Activated B cell treated with CpG ODN at 0.5 μM for 24 hours (primary cell): ENCODE measurements at regions not wholly inside any gene's neighbourhood (a gene's known extent, or its start where the extent isn't known, plus 50 kb on each side); places are given as distances from the start of the nearest gene placed in this dataset.

ENCODE experiments used
- ATAC-seq: fragments of 200-7000 bp; cut with Tn5 transposase; one replicate; pipeline ENCODE4 v1.10.0; 2021; ENCODE audit warnings: low read depth, mild to moderate bottlenecking, moderate library complexity
- CTCF ChIA-PET: fragments of 350-600 bp; sonication (Branson Sonifier 250); formaldehyde crosslinking; loops from one replicate; lab custom pipeline; 2021; ENCODE audit warnings: antibody characterized with exemption; lab: Charles Lee
- POLR2A ChIA-PET: fragments of 350-600 bp; sonication (Branson Sonifier 250); formaldehyde crosslinking; loops from one replicate; lab custom pipeline; 2021; ENCODE audit warnings: antibody characterized with exemption; lab: Charles Lee
- DNase-seq: peaks from one replicate; pipeline ENCODE4 v3.0.0; 2022
- H3K27ac Mint-ChIP-seq: one replicate; pipeline ENCODE4 v1.8.0; 2020; ENCODE audit warnings: mixed read lengths
- H3K27me3 Mint-ChIP-seq: one replicate; pipeline ENCODE4 v1.8.0; 2021; ENCODE audit warnings: mixed read lengths
- H3K36me3 Mint-ChIP-seq: one replicate; pipeline ENCODE4 v1.8.0; 2021; ENCODE audit warnings: low read depth, mixed read lengths
- H3K4me1 Mint-ChIP-seq: one replicate; pipeline ENCODE4 v1.8.0; 2021; ENCODE audit warnings: mixed read lengths
- H3K4me3 Mint-ChIP-seq: one replicate; pipeline ENCODE4 v1.8.0; 2020; ENCODE audit warnings: mild to moderate bottlenecking, mixed read lengths
- H3K9me3 Mint-ChIP-seq: one replicate; pipeline ENCODE4 v1.8.0; 2020; ENCODE audit warnings: mixed read lengths
- intact Hi-C: fragments of 100-400 bp; cut with micrococcal nuclease; formaldehyde crosslinking; loops from one replicate; pipeline ENCODE4 v1.15.1; 2024
- TF ChIP-seq, protein P1 (sequence below): fragments of 200-600 bp; IDR thresholded peaks from one replicate; pipeline ENCODE4 v1.8.0; 2022; ENCODE audit warnings: antibody characterized with exemption, mild to moderate bottlenecking

DNA sequence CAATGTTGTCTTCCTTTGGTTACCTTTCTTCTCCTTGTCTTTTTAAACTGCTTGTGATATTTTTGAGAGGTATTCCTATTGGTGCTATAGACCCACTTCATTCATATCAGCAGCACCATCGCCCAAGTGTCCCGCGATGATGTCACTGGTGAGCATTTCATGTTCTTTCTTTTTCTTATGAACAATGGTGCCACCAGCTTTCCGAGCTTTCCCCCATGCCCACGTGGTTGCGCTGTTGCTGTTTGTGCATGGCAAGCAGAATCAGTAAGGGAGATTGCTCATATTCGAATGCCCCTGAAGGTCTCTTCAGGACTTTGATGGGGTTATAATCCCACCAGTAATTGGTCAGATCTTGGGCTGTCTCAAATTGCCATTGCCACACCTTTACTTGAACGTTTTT, 221.6 kb upstream of the USP9Y start:
- ATAC-seq (no peak), DNase-seq (no peak)
- H3K4me1 Mint-ChIP-seq = no peaks in the 10 kb centered on the region
- intact Hi-C loops = no loop called here
- no peak overlapping the region for H3K4me3 Mint-ChIP-seq
- no peaks in the 10 kb centered on the region for H3K27me3 Mint-ChIP-seq
- ChIA-PET POLR2A (no interaction called here), CTCF (no interaction called here)
- peaks cover 1% of the 10 kb centered on the region for H3K9me3 Mint-ChIP-seq
- H3K36me3 Mint-ChIP-seq = no peaks in the 10 kb centered on the region
- TF ChIP-seq, protein P1, sequence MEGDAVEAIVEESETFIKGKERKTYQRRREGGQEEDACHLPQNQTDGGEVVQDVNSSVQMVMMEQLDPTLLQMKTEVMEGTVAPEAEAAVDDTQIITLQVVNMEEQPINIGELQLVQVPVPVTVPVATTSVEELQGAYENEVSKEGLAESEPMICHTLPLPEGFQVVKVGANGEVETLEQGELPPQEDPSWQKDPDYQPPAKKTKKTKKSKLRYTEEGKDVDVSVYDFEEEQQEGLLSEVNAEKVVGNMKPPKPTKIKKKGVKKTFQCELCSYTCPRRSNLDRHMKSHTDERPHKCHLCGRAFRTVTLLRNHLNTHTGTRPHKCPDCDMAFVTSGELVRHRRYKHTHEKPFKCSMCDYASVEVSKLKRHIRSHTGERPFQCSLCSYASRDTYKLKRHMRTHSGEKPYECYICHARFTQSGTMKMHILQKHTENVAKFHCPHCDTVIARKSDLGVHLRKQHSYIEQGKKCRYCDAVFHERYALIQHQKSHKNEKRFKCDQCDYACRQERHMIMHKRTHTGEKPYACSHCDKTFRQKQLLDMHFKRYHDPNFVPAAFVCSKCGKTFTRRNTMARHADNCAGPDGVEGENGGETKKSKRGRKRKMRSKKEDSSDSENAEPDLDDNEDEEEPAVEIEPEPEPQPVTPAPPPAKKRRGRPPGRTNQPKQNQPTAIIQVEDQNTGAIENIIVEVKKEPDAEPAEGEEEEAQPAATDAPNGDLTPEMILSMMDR = no peak
- no peak overlapping the region for H3K27ac Mint-ChIP-seq

DNA sequence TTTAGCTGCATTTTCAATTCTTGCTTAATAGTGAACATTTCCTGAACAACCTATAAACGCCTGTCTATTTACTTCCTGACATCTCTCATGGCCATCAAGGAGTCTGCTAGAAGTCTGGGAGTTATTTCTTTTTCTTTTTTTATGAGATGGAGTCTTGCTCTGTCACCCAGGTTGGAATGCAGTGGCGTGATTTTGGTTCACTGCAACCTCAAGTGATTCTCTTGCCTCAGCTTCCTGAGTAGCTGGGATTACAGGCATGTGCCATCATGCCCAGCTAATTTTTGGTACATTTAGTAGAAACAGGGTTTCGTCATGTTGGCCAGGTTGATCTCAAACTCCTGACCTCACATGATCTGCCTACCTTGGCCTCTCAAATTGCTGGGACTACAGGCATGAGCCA, 217.6 kb upstream of the USP9Y start:
- ATAC-seq (no peak), DNase-seq (no peak)
- POLR2A ChIA-PET = no interaction called here
- intact Hi-C loops = no loop called here
- TF ChIP-seq, protein P1 = no peak
- H3K4me3 Mint-ChIP-seq = no peak overlapping the region
- CTCF ChIA-PET = no interaction called here
- H3K27me3 Mint-ChIP-seq = no peaks in the 10 kb centered on the region
- H3K4me1 Mint-ChIP-seq = no peaks in the 10 kb centered on the region
- H3K36me3 Mint-ChIP-seq = no peaks in the 10 kb centered on the region
- no peak overlapping the region for H3K27ac Mint-ChIP-seq
- H3K9me3 Mint-ChIP-seq = peaks cover 4% of the 10 kb centered on the region

DNA sequence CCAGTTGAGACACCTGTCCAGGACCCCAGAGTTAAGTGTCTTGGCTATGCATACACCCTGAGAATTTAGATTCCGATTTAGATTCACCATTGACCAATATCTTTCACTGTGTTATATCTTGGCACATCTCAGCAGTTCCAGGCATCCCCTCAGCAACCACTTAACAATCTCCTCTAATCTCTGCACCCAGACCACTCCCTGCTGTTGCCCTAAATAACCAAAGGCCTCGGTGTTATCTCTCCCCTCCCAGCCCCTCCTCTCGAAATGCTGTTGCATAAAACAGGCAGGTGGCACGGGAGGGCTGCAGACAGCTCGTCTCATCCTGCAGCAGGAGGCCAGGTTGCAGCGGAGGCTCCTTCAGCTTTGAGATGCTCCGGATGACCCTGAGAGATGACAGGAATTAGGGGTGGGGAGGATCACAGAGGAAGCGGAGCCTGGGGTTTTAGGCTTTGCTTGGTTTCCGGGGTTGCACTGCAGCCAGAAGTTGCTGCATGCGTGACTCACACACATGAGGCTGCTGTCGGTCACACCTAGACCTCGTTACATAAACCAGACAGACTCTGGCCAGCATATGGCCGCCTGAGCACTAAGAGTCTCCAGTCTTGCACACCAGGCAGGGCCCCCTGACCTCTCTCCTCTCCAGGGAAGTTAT, 210.3 kb upstream of the USP9Y start:
- DNase-seq (no peak), ATAC-seq (no peak)
- TF ChIP-seq, protein P1 = no peak
- no peaks in the 10 kb centered on the region for H3K27me3 Mint-ChIP-seq
- no peak overlapping the region for H3K4me3 Mint-ChIP-seq
- H3K4me1 Mint-ChIP-seq = no peaks in the 10 kb centered on the region
- H3K27ac Mint-ChIP-seq = no peak overlapping the region
- CTCF ChIA-PET = no interaction called here
- POLR2A ChIA-PET = no interaction called here
- intact Hi-C loops = no loop called here
- H3K36me3 Mint-ChIP-seq = no peaks in the 10 kb centered on the region
- no peaks in the 10 kb centered on the region for H3K9me3 Mint-ChIP-seq

DNA sequence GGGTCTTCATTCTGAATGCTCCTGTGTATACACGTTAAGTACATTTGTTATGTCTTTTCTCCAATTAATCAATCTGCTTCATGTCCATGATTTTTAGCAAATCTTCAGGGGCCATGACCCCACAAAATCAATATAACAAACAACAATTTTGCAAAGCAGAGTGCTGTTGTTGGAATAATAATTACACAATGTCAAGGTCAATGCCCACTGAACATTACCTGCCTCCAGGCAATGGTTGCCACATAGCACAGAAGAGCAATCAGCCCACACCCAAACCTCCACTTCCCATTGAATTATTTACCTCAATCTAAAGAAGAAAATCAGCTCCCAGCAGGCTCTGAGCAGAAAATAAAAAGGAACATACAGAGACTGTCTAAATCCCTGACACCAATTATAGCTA, 208.8 kb upstream of the USP9Y start:
- no peak overlapping the region for H3K4me3 Mint-ChIP-seq

DNA sequence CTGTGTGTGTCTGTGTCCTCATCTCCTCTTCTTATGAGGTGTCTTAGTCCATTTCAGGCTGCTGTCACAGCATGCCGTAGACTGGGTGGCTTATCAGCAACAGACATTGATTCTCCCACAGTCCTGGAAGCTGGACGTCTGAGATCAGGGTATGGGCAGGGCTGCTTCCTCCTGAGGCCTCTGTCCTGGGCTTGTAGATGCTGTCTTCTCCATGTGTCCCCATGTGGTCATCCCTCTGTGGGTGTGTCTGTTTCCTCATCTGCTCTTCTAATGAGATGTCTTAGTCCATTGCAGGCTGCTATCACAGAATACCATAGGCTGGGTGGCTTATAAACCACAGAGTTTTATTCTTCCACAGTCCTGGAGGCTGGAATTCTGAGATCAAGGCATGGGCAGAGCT, 205.0 kb upstream of the USP9Y start:
- ATAC-seq (no peak), DNase-seq (no peak)
- no peaks in the 10 kb centered on the region for H3K36me3 Mint-ChIP-seq
- no peaks in the 10 kb centered on the region for H3K4me1 Mint-ChIP-seq
- intact Hi-C loops = no loop called here
- CTCF ChIA-PET = no interaction called here
- no peak overlapping the region for H3K4me3 Mint-ChIP-seq
- no peak overlapping the region for H3K27ac Mint-ChIP-seq
- TF ChIP-seq, protein P1 = no peak
- no peaks in the 10 kb centered on the region for H3K27me3 Mint-ChIP-seq
- POLR2A ChIA-PET = no interaction called here
- H3K9me3 Mint-ChIP-seq = no peaks in the 10 kb centered on the region

More for the DNA sequence above, 208.8 kb upstream of the USP9Y start:
- H3K27me3 Mint-ChIP-seq = no peaks in the 10 kb centered on the region
- no peaks in the 10 kb centered on the region for H3K4me1 Mint-ChIP-seq
- no peak for DNase-seq
- POLR2A ChIA-PET = no interaction called here
- CTCF ChIA-PET = no interaction called here
- TF ChIP-seq, protein P1 = no peak
- no peaks in the 10 kb centered on the region for H3K9me3 Mint-ChIP-seq
- intact Hi-C loops = no loop called here
- no peak overlapping the region for H3K27ac Mint-ChIP-seq
- no peak for ATAC-seq
- no peaks in the 10 kb centered on the region for H3K36me3 Mint-ChIP-seq
